ENCODE measurements at regions not wholly inside any gene's neighbourhood (a gene's known extent, or its start where the extent isn't known, plus 50 kb on each side); places are given as distances from the start of the nearest gene placed in this dataset.

DNA sequence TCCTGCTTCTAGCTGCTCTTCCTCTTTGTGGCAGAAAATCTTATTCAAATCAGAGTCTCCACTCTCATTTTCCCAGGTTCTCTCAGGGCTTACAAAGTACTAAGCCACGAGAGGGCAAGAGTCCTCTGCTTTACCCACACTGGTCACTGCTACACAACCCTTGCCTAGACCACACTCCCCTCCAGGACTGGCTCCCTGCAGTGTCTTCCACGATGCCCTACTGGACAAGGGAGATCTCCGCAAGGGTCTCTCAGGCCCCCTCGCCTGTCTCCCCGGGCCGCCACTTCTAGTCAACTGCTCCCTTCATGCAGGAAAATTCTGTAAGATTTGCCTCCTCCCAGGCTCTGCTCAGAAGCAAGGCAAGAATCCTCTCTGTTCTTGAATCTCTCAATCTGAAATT lies 319.6 kb downstream of the RRAGC start:
- Histone ChIP-seq H3K27me3 (ENCODE audit: insufficient read depth, low read length, poor library complexity) (no peaks in the 10 kb centered on the region), H3K79me2 (ENCODE audit: control insufficient read depth, insufficient read depth, low read length) (no peaks in the 10 kb centered on the region), H3K4me2 (ENCODE audit: low read length) (no peak overlapping the region), H3K4ac (ENCODE audit: low read depth, low read length) (no peak overlapping the region), H4K8ac (ENCODE audit: low read depth, low read length) (no peak overlapping the region), H3K79me1 (ENCODE audit: low read length) (no peaks in the 10 kb centered on the region), H3K4me3 (ENCODE audit: low read length) (no peak overlapping the region), H2BK120ac (ENCODE audit: low read depth, low read length) (no peak overlapping the region), H2BK15ac (replicated peaks; ENCODE audit: low read depth) (no peak overlapping the region), H3K9ac (ENCODE audit: low read length) (no peak overlapping the region), H3K56ac (ENCODE audit: low read length) (no peak overlapping the region), H2AK5ac (ENCODE audit: low read length) (no peak overlapping the region), H3K27ac (ENCODE audit: low read depth, low read length) (no peak overlapping the region), H2BK5ac (ENCODE audit: low read length) (no peak overlapping the region), H3K36me3 (ENCODE audit: control insufficient read depth, insufficient read depth, low read length) (no peaks in the 10 kb centered on the region), H3K4me1 (ENCODE audit: control insufficient read depth, low read depth, low read length) (no peaks in the 10 kb centered on the region), H3K23ac (ENCODE audit: low read length) (no peak overlapping the region), H3K18ac (ENCODE audit: low read length) (no peak overlapping the region), H4K5ac (ENCODE audit: low read length) (no peak overlapping the region)
- WGBS (ENCODE audit: extremely low coverage, insufficient coverage, low lambda C conversion rate), result no CpG with 5 or more reads among the region's 6 CpGs
- no peak for DNase-seq

- H2AK5ac ChIP-seq (ENCODE audit: low read length), result no peak overlapping the region
- WGBS (ENCODE audit: extremely low coverage, insufficient coverage, low lambda C conversion rate), result no CpG with 5 or more reads among the region's 4 CpGs
- no peak for DNase-seq
Measured at GRCh38 chr1:38538834-38539233, 320.7 kb downstream of the RRAGC start.

DNA sequence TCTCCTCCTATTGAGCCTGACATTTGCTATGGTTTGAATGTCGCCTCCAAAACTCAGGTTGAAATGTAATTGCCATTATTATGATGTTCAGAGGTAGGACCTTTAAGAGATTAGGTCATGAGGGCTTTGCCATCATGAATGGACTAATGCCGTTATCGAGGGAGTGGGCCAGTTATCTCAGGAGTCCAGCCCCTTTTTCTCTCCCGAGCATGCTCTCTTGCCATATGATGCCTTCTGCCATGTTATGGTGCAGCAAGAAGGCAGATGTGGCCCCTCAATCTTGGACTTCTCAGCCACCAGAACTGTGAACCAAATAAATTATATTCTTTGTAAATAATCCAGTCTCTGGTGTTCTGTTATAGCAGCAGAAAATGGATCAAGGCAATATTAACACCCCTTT lies 323.5 kb downstream of the RRAGC start:
- Histone ChIP-seq H2BK120ac (ENCODE audit: low read depth, low read length) (no peak overlapping the region), H3K4ac (ENCODE audit: low read depth, low read length) (no peak overlapping the region), H3K9ac (ENCODE audit: low read length) (no peak overlapping the region), H3K36me3 (ENCODE audit: control insufficient read depth, insufficient read depth, low read length) (no peaks in the 10 kb centered on the region), H3K18ac (ENCODE audit: low read length) (no peak overlapping the region), H3K79me2 (ENCODE audit: control insufficient read depth, insufficient read depth, low read length) (no peaks in the 10 kb centered on the region), H4K8ac (ENCODE audit: low read depth, low read length) (no peak overlapping the region), H3K4me2 (ENCODE audit: low read length) (no peak overlapping the region), H3K23ac (ENCODE audit: low read length) (no peak overlapping the region), H3K27me3 (ENCODE audit: insufficient read depth, low read length, poor library complexity) (no peaks in the 10 kb centered on the region), H2BK5ac (ENCODE audit: low read length) (no peak overlapping the region), H3K27ac (ENCODE audit: low read depth, low read length) (no peak overlapping the region), H3K4me1 (ENCODE audit: control insufficient read depth, low read depth, low read length) (no peaks in the 10 kb centered on the region), H2AK5ac (ENCODE audit: low read length) (no peak overlapping the region), H2BK15ac (replicated peaks; ENCODE audit: low read depth) (no peak overlapping the region), H3K79me1 (ENCODE audit: low read length) (no peaks in the 10 kb centered on the region), H3K4me3 (ENCODE audit: low read length) (no peak overlapping the region), H4K5ac (ENCODE audit: low read length) (no peak overlapping the region), H3K56ac (ENCODE audit: low read length) (no peak overlapping the region)
- WGBS (ENCODE audit: extremely low coverage, insufficient coverage, low lambda C conversion rate), result no CpG with 5 or more reads among the region's 4 CpGs
- no peak for DNase-seq

More at GRCh38 chr1:38538834-38539233, 320.7 kb downstream of the RRAGC start:
- Histone ChIP-seq H4K5ac (ENCODE audit: low read length) (no peak overlapping the region), H3K27ac (ENCODE audit: low read depth, low read length) (no peak overlapping the region), H3K18ac (ENCODE audit: low read length) (no peak overlapping the region), H3K36me3 (ENCODE audit: control insufficient read depth, insufficient read depth, low read length) (no peaks in the 10 kb centered on the region), H3K56ac (ENCODE audit: low read length) (no peak overlapping the region), H3K79me2 (ENCODE audit: control insufficient read depth, insufficient read depth, low read length) (no peaks in the 10 kb centered on the region), H4K8ac (ENCODE audit: low read depth, low read length) (no peak overlapping the region), H2BK5ac (ENCODE audit: low read length) (no peak overlapping the region), H3K4ac (ENCODE audit: low read depth, low read length) (no peak overlapping the region), H2BK120ac (ENCODE audit: low read depth, low read length) (no peak overlapping the region), H3K4me3 (ENCODE audit: low read length) (no peak overlapping the region), H3K23ac (ENCODE audit: low read length) (no peak overlapping the region), H3K4me2 (ENCODE audit: low read length) (no peak overlapping the region), H3K27me3 (ENCODE audit: insufficient read depth, low read length, poor library complexity) (no peaks in the 10 kb centered on the region), H2BK15ac (replicated peaks; ENCODE audit: low read depth) (no peak overlapping the region), H3K79me1 (ENCODE audit: low read length) (no peaks in the 10 kb centered on the region), H3K9ac (ENCODE audit: low read length) (no peak overlapping the region), H3K4me1 (ENCODE audit: control insufficient read depth, low read depth, low read length) (no peaks in the 10 kb centered on the region)

GRCh38 chr1:38534473-38534823 lies 325.1 kb downstream of the RRAGC start:
- Histone ChIP-seq H3K79me2 (ENCODE audit: control insufficient read depth, insufficient read depth, low read length) (no peaks in the 10 kb centered on the region), H3K79me1 (ENCODE audit: low read length) (no peaks in the 10 kb centered on the region), H2BK5ac (ENCODE audit: low read length) (no peak overlapping the region), H2BK15ac (replicated peaks; ENCODE audit: low read depth) (no peak overlapping the region), H2BK120ac (ENCODE audit: low read depth, low read length) (no peak overlapping the region), H3K36me3 (ENCODE audit: control insufficient read depth, insufficient read depth, low read length) (no peaks in the 10 kb centered on the region), H3K4me2 (ENCODE audit: low read length) (no peak overlapping the region), H3K4me3 (ENCODE audit: low read length) (no peak overlapping the region), H2AK5ac (ENCODE audit: low read length) (no peak overlapping the region), H3K27ac (ENCODE audit: low read depth, low read length) (no peak overlapping the region), H3K56ac (ENCODE audit: low read length) (no peak overlapping the region), H3K4me1 (ENCODE audit: control insufficient read depth, low read depth, low read length) (no peaks in the 10 kb centered on the region), H4K8ac (ENCODE audit: low read depth, low read length) (no peak overlapping the region), H4K5ac (ENCODE audit: low read length) (no peak overlapping the region), H3K18ac (ENCODE audit: low read length) (no peak overlapping the region), H3K23ac (ENCODE audit: low read length) (no peak overlapping the region), H3K9ac (ENCODE audit: low read length) (no peak overlapping the region), H3K4ac (ENCODE audit: low read depth, low read length) (no peak overlapping the region), H3K27me3 (ENCODE audit: insufficient read depth, low read length, poor library complexity) (no peaks in the 10 kb centered on the region)
- WGBS (ENCODE audit: extremely low coverage, insufficient coverage, low lambda C conversion rate), result no CpG with 5 or more reads among the region's 7 CpGs
- DNase-seq, result no peak

DNA sequence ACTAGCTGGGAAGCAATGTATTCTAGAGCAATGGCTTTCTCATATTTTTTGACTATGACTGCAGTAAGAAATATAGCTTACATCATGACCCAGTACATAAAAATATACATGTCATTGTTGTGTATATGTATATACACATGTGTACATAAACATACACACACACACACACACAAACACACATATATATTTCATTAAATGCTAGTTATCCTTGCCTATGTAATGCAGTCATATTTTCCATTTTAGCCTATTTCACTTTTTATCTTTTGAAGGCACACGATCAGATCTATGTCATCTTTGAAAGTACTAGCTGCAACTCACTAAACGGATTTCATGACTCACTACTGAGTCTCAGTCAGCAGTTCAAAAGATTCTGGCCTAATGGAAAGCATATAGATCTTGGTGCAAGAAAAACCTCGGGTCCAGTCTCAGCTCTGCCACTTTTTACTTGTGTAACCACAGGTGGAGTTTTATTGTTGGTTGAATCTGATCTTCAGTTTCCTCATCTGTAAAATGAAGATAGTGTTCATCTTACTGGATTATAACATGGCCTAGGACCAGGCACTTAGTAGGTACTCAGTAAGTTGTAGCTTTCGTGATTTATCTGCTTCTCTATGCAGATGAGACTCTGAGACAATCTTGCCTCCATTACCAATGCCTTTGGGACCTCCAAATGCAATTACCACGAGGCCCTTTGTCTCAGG lies 325.6 kb downstream of the RRAGC start:
- Histone ChIP-seq H3K79me2 (ENCODE audit: control insufficient read depth, insufficient read depth, low read length) (no peaks in the 10 kb centered on the region), H3K79me1 (ENCODE audit: low read length) (no peaks in the 10 kb centered on the region), H3K36me3 (ENCODE audit: control insufficient read depth, insufficient read depth, low read length) (no peaks in the 10 kb centered on the region), H2AK5ac (ENCODE audit: low read length) (no peak overlapping the region), H2BK5ac (ENCODE audit: low read length) (no peak overlapping the region), H3K4me2 (ENCODE audit: low read length) (no peak overlapping the region), H3K4me1 (ENCODE audit: control insufficient read depth, low read depth, low read length) (no peaks in the 10 kb centered on the region), H3K4me3 (ENCODE audit: low read length) (no peak overlapping the region), H3K23ac (ENCODE audit: low read length) (no peak overlapping the region), H4K5ac (ENCODE audit: low read length) (no peak overlapping the region), H3K4ac (ENCODE audit: low read depth, low read length) (no peak overlapping the region), H3K18ac (ENCODE audit: low read length) (no peak overlapping the region), H3K56ac (ENCODE audit: low read length) (no peak overlapping the region), H3K27me3 (ENCODE audit: insufficient read depth, low read length, poor library complexity) (no peaks in the 10 kb centered on the region), H3K9ac (ENCODE audit: low read length) (no peak overlapping the region), H2BK15ac (replicated peaks; ENCODE audit: low read depth) (no peak overlapping the region), H2BK120ac (ENCODE audit: low read depth, low read length) (no peak overlapping the region), H4K8ac (ENCODE audit: low read depth, low read length) (no peak overlapping the region), H3K27ac (ENCODE audit: low read depth, low read length) (no peak overlapping the region)
- no peak for DNase-seq
- WGBS (ENCODE audit: extremely low coverage, insufficient coverage, low lambda C conversion rate), result no CpG with 5 or more reads among the region's 5 CpGs

- H3K56ac ChIP-seq (ENCODE audit: low read length), result no peak overlapping the region
- H4K8ac ChIP-seq (ENCODE audit: low read depth, low read length), result no peak overlapping the region
- H3K79me2 ChIP-seq (ENCODE audit: control insufficient read depth, insufficient read depth, low read length), result no peaks in the 10 kb centered on the region
- H3K18ac ChIP-seq (ENCODE audit: low read length), result no peak overlapping the region
- H3K27me3 ChIP-seq (ENCODE audit: insufficient read depth, low read length, poor library complexity), result no peaks in the 10 kb centered on the region
- H3K4me1 ChIP-seq (ENCODE audit: control insufficient read depth, low read depth, low read length), result no peaks in the 10 kb centered on the region
- H3K23ac ChIP-seq (ENCODE audit: low read length), result no peak overlapping the region
- no peak overlapping the region for H3K4me3 ChIP-seq (ENCODE audit: low read length)
- no peaks in the 10 kb centered on the region for H3K36me3 ChIP-seq (ENCODE audit: control insufficient read depth, insufficient read depth, low read length)
- H2BK15ac ChIP-seq (replicated peaks; ENCODE audit: low read depth), result no peak overlapping the region
- no peak overlapping the region for H3K9ac ChIP-seq (ENCODE audit: low read length)
- no peak overlapping the region for H3K27ac ChIP-seq (ENCODE audit: low read depth, low read length)
- H2BK5ac ChIP-seq (ENCODE audit: low read length), result no peak overlapping the region
- H3K4ac ChIP-seq (ENCODE audit: low read depth, low read length), result no peak overlapping the region
- H3K79me1 ChIP-seq (ENCODE audit: low read length), result no peaks in the 10 kb centered on the region
- H2AK5ac ChIP-seq (ENCODE audit: low read length), result no peak overlapping the region
- H2BK120ac ChIP-seq (ENCODE audit: low read depth, low read length), result no peak overlapping the region
- no peak overlapping the region for H4K5ac ChIP-seq (ENCODE audit: low read length)
- no peak for DNase-seq
- WGBS (ENCODE audit: extremely low coverage, insufficient coverage, low lambda C conversion rate), result no CpG with 5 or more reads among the region's 3 CpGs
- H3K4me2 ChIP-seq (ENCODE audit: low read length), result no peak overlapping the region
Measured at GRCh38 chr1:38530957-38531356, 328.6 kb downstream of the RRAGC start.
